GM12864 (cell line): ENCODE measurements at regions not wholly inside any gene's neighbourhood (a gene's known extent, or its start where the extent isn't known, plus 50 kb on each side); places are given as distances from the start of the nearest gene placed in this dataset.

ENCODE experiments used
- DNase-seq: peaks from one replicate; pipeline ENCODE4 v3.0.0-alpha.2; 2011; ENCODE audit warnings: low read depth
- H3K4me3 ChIP-seq: 2 replicates; pipeline ENCODE4 v1.5.1; 2011; ENCODE audit warnings: mild to moderate bottlenecking, low read depth, low read length, control low read depth
- TF ChIP-seq, protein P1 (sequence below): IDR thresholded peaks from 2 replicates; pipeline ENCODE4 v1.5.1; 2011; ENCODE audit warnings: low read depth, mild to moderate bottlenecking, moderate library complexity, low read length, control low read depth, inconsistent platforms; ENCODE audit errors: missing control alignments

DNA sequence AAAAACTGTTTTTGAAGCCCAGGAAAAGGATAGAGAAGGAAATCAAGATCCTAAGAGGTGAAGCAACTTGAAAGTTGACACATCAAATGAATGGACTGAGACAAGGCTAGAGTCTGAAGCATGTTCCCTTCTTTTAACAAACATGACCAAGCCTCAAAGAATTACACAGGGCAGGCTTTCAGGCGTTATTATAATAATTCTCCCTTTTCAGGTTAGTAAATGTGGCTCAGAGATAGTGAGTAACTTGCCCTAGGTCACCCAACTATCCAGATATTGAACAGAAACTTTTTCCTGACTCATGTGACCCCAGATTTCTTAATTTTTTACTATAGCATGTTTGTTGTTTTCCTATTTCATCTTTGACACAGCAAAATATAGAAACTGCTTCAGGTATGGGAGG is 91.7 kb downstream of the PPP1R2C start:
- no peak for DNase-seq
- TF ChIP-seq, protein P1, sequence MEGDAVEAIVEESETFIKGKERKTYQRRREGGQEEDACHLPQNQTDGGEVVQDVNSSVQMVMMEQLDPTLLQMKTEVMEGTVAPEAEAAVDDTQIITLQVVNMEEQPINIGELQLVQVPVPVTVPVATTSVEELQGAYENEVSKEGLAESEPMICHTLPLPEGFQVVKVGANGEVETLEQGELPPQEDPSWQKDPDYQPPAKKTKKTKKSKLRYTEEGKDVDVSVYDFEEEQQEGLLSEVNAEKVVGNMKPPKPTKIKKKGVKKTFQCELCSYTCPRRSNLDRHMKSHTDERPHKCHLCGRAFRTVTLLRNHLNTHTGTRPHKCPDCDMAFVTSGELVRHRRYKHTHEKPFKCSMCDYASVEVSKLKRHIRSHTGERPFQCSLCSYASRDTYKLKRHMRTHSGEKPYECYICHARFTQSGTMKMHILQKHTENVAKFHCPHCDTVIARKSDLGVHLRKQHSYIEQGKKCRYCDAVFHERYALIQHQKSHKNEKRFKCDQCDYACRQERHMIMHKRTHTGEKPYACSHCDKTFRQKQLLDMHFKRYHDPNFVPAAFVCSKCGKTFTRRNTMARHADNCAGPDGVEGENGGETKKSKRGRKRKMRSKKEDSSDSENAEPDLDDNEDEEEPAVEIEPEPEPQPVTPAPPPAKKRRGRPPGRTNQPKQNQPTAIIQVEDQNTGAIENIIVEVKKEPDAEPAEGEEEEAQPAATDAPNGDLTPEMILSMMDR: no peak
- H3K4me3 ChIP-seq: no peak overlapping the region

- TF ChIP-seq, protein P1: no peak
- no peak overlapping the region for H3K4me3 ChIP-seq
- DNase-seq: no peak
These were observed 93.9 kb downstream of the PPP1R2C start for GRCh38 chrX:42684065-42684464.

DNA sequence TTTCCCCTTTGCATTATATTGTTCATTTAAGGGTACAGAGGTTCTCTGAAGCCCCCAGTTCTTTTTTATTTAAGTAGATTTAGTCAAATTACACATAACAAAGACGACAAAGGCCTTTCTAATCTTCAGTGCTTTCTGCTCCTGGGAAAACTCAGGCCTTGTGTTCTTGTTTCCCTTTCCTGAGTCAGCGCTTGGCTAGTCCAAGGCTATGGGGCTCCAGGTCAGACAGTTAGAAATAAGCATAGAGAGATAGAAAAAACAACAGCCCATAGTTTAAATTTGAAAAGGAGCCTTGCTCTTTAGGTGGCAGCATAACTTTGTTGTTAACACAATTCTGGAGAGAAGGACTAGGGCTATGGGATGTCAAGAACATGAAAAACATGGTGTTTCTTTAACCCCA is 97.3 kb downstream of the PPP1R2C start:
- DNase-seq: no peak
- H3K4me3 ChIP-seq: no peak overlapping the region
- TF ChIP-seq, protein P1: no peak

- no peak for DNase-seq
- TF ChIP-seq, protein P1: no peak
These were observed 99.8 kb downstream of the PPP1R2C start for GRCh38 chrX:42678133-42678532.

DNA sequence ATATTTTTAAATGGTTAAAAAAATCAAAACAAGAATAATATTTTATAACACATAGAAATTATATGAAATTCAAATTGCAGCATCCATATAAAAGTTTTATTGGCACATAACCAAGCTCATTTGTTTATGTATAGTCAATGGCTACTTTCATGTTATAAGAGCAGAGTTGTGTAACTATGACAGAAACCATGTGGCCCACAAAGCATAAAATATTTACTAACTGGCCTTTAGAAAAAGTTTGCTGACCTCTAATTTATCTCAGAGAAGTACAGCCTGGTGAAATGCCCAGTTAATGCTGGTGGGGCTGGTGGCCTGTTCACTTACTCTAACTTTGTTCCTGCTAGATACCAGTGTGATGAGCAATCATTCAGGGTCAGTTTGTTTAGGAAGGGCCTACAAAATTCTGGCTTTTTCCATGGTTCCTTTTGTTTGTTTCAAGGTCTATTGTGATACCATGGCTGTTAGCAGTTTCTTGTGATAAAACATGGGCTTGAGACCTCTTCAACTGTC is 104.6 kb downstream of the PPP1R2C start:
- DNase-seq: no peak
- TF ChIP-seq, protein P1: no peak

More at GRCh38 chrX:42678133-42678532, 99.8 kb downstream of the PPP1R2C start:
- H3K4me3 ChIP-seq: no peak overlapping the region

DNA sequence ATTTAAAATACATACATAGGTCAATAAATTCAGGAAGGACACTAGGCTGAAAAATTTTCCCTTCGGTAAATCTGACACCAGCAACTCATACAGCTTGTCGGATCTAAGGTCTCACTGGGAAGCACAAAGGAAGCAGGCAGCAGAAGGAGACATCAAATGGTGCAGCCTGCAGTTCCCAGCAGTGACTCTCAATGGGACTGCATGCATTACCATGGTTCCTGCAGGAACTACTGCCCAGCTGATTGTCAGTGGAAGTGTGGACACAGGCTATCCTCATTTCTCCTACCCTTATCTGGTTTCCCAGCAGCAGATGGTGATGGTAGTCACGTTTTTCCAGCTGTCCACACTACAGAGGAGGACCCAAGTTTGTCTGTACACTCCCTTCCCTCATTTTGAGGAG is 113.3 kb downstream of the PPP1R2C start:
- no peak for DNase-seq
- TF ChIP-seq, protein P1: no peak
- H3K4me3 ChIP-seq: no peak overlapping the region

More for the DNA sequence above, 104.6 kb downstream of the PPP1R2C start:
- H3K4me3 ChIP-seq: no peak overlapping the region

DNA sequence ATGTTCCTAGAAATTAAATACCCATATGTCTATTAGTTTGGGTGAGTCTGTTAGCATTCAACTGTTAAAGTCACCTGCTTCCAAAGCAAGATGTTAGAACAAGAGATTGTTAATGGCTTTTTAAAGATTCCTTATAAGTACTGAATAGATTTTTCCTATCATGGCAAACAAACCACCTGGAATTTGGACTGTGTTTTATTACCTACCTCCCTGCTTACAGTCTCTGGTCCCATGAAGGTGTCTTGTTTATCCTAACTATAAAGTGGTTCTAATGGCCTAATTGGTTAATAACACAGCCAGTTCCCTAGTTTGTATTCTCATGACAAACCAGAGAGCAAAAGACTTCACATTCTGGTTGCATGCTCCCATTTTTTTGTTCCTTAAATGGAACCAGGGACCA is 149.5 kb downstream of the PPP1R2C start:
- no peak overlapping the region for H3K4me3 ChIP-seq
- TF ChIP-seq, protein P1: no peak
- DNase-seq: no peak
